ENCODE measurements at regions not wholly inside any gene's neighbourhood (a gene's known extent, or its start where the extent isn't known, plus 50 kb on each side); places are given as distances from the start of the nearest gene placed in this dataset.

DNA sequence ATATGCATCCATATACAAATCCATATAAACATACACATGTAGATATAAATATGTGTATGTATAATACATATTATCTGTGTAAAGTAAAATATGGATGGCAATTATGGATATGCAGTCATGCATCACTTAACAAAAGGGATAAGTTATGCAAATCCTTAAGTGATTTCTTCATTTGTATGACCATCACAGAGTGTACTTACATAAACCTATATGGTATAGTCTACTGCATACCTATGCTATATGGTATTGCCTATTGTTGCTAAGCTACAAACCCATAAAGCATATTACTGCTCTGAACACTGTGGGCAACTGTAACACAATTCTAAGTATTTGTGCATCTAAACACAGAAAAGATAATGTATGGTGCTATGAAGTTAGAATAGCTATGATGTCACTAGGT, 227.2 kb downstream of the SLC6A15 start:
- DNase-seq (ENCODE audit: low read depth) = no peak

DNA sequence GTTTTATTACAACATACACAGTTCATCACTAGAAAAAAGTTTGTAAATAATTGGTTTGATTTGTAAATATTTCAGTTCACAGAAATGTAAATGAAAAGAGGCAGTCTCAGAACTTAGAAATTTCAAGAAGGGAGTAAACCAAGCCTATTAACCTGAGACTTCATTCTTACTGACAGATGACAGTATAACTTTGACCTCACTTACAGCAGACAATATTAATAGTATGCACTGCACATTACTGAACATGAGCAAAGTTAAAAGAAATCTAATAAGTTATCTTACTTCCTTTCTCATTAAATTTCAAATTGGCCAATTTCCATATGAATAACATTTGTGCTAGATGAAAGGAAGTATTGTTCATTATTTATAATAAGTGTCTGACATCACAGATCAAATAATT, 235.8 kb downstream of the SLC6A15 start:
- no peak for DNase-seq (ENCODE audit: low read depth)

DNA sequence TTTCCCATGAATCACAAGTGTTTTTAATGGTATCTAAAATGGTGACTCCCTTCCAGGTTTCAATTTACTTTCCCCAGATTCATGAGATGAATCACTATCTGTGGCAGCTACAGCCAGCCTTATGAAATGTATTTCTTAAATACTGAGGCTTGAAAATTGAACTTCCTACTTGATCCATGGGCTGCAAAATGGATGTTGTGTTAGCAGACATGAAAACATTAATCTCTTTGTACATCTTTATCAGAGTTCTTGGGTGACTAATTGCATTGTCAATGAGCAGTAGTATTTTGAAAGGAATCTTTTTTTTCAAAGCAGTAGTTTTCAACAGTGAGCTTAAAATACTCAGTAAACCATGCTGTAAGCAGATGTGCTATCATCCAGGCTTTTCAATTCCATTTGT, 250.8 kb downstream of the SLC6A15 start:
- DNase-seq (ENCODE audit: low read depth) = peak; percentile 55

DNA sequence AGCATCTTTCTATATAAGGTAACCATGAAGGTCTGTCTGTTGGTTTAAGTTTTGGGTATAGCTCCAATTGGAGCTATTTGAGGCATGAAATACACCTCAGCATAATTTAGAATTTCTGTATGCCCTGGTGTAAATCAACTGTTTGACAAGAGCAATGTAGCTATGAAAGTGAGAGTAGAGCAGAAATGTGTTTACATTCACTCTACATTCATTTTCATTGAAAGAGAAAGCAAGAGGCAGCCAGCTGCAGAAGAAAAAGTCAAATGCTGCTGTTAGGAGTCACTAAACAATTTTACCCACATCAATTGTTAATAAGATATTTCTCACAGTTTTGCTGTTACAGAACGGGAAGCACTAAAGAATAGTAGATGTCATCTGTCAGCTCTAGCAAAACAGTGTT, 252.5 kb downstream of the SLC6A15 start:
- no peak for DNase-seq (ENCODE audit: low read depth)

DNA sequence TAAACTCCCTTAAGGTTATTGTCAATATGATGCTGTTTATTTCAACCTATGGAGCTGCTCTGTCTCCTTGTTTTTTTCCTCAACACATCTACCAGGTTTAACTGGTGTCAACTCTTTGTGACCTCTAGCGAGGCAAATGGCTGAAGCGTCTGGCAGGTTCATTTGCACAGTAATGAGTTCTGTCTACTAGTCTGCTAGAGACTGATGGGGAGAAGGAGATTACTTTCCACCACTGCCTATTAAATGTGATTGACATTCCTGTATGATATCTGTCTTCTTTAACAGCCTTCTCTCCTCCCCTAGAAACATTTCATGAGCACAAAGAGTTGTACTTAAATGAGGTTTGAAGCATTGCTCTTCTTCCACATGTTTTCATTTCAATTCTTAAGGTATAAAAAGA, 253.7 kb downstream of the SLC6A15 start:
- no peak for DNase-seq (ENCODE audit: low read depth)

DNA sequence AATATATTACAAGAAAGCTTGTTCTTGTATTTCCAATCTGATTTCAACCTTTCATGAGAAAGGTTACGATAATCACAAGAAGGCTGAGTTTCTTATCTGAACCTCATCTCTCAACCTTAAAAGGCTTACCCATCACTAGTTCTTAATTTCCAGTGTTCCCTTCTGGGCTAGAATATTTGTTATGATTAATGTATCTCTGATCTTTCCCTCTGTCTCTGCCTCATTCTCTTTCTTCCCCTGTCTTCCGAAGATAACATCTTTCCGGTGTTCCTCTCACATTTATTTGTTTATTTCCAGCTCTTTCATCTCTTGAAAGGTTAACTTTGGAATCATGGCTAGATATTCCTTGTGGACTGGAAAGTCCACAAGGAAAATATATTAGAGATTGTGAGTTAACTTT, 255.9 kb downstream of the SLC6A15 start:
- DNase-seq (ENCODE audit: low read depth) = no peak

DNA sequence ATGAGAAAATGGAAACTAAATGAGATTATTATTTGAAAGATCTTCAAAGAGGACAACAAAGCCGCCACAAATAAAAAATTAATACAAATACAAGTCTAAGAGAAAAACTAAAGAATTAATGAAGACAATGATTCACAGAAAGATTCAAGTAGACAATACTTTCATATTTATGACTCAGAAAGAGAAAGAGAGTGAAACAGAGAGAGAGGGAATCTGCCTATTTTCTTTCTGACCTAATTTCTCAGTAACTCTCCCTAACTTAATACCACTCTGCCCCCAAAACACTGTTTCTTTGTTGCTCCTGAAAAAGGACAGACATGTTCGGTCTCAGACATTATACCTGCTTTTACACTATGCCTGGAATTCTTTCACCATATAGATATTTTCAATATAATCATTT, 259.1 kb downstream of the SLC6A15 start:
- DNase-seq (ENCODE audit: low read depth) = no peak

DNA sequence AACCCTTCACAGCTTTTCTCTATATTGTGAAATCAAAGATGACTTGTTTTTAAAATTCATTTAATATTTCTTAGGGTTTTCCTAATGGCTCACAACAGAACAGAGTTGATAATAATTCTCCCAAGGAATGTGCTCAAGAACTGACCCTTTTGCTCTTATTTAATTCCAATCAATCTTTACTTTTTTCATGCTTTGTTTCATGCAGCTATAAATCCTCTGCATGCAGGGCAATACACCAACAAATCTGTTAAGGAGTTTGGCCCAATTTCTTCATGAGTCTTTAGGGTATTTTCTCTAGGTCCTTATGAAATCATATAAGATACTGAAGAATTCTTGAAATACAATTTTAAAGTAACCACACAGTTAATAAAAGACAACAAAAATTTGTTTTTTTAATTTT, 264.2 kb downstream of the SLC6A15 start:
- DNase-seq (ENCODE audit: low read depth) = no peak

DNA sequence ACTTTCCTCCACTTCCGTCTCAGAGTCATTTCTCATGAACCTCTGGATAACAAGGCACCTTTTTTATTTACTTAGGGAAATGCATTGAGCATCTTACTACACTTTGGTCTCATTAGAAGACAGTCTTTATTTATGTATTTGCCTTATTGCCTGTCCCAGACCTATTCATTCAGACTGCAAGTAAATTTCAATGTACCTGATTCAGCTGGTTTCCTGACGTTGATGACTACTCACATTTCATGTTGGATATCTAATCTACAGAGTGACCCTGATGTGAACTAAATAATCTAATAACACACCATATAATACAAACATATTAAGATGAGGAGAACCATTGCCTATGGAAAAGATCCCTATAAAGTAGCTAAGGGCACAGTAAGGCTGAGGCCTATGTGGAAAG, 267.7 kb downstream of the SLC6A15 start:
- DNase-seq (ENCODE audit: low read depth) = no peak

DNA sequence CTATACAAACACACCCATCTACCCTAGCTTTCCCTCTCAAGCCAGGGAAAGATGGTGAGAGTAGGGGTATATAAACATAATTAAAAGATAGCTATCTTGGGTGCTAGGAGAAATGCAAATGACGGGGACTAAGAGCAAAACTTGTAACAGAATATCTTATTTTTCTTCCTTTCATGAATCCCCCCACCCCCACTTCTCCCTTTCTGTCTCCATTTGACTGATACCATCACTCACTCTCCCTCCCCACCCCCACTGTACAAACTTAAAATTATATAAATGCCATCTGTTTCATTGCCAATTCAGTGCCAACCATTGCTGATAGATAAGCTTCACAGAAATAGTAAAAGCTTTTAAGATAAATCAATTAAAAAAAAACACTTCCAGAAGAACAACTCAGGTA, 268.6 kb downstream of the SLC6A15 start:
- no peak for DNase-seq (ENCODE audit: low read depth)

DNA sequence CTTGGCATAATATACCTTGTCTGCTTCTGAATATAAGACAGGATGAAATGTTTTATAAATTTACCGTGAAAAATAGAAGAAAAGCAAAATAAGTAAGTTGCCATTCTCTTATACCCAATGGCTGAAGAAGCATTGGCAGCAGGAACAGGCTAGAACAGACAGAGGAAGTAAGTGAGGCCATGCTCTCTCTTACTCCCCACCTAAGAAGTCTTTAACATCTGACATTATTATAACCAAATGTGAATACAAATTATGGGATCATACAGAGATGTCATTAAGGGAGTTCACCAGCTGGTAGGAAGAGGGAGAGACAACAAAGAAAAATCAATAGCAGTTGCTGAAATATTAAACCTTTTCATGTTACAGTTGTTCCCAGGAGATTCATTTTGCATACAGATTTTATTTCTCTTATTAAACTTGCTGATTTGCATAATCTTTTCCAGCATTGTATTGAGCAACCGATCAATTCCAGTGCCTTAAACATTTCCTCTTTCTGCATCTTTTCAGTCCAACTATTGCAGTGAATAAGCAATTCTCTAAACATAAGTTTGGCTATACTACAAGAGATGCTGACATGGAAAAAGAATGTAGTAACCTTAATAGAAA, 270.6 kb downstream of the SLC6A15 start:
- no peak for DNase-seq (ENCODE audit: low read depth)

DNA sequence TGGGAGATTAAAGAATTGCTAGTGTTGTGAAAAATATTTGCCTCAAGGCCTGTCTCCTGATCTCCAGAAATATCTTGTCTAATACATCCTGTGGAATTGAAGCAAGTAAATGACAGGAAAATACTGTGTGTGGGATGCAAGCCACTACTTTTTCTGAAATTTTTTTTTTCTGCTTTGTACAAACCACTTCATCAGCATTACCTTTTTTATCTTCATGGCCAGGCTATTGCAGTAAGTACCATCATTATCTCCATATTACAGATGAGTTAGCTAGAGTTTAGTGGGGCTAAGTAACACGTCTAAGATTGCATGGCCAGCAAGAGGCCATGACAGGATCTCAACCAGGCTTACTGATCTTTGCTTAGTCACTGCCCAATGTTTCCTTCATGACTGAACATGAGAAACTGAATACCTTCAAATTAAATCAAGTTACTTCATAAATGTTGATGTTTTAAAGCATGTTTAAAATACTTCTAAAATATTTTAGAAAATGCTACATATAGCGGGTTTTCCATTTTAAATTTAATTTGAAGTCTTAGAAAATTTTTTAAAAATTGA, 273.7 kb downstream of the SLC6A15 start:
- peak; percentile 5 for DNase-seq (ENCODE audit: low read depth)

DNA sequence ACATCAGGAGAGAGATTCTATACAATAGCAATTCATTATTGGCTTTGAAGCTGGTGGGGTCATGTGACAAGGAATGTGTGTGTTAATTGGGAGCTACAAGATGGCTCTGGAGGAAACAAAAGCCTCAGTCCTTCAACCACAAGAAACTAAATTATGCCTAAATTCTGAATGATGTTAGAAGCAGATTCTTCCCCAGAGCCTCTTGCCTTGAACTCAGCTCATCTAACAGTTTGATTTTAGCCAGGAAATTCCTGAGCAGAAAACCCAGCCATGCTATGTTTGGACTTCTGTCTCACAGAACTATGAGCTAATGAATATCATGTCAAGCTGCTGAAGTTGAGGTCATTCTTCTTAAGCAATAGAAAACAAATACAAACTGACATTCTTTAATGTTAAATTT, 274.7 kb downstream of the SLC6A15 start:
- DNase-seq (ENCODE audit: low read depth) = no peak

DNA sequence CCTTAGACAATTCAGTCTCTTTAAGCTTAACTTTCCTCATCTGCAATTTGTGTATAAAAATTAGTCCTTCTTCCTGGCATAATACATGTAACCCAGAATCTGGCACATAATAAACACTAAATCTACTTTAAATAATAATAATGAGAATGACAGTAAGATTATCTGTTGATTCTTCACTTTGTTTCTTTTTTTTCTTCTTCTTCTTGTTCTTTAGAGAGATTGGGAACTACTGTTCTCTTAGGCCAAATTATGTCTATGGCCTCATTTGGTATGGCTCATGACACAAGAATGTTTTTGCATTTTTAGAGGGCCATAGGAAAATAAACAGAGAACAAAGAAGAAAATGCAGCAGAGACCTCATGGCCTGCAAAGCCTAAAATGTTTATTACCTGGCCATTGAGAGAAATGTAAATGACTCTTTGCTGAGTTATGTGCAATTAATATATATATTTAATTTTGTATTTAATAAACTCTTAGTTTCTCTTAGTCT, 275.8 kb downstream of the SLC6A15 start:
- no peak for DNase-seq (ENCODE audit: low read depth)

DNA sequence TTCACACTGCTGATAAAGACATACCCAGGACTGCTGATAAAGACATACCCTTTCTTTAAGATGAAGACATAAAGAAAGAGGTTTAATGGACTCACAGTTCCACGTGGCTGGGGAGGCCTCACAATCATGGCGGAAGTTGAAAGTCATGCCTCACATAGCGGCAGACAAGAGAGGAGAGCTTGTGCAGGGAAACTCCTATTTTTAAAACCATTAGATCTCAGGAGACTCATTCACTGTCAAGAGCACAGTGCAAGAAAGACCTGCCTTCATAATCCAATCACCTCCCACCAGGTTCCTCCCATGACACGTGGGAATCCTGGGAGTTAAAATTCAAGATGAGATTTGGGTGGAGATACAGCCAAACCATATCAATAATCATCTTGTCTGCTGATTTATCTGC, 278.1 kb downstream of the SLC6A15 start:
- DNase-seq (ENCODE audit: low read depth) = no peak

DNA sequence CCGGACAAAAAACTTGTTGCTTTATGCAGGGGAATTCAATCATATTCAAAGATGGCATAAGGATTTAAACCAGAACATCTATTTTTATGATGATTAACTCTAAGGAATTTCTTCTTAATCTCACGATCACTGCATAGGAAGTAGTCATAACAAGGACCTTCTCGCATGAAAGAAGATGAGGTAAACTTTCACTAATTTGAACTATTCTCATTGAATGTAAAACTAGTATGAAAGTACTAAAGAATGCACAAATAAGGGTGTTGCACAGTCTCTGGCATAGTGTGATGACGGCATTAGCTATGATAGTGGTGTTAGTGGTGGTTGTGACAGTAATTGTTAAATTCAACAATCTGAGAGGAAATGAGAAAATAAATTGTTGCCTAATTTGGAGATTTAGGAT, 280.0 kb downstream of the SLC6A15 start:
- DNase-seq (ENCODE audit: low read depth) = no peak

DNA sequence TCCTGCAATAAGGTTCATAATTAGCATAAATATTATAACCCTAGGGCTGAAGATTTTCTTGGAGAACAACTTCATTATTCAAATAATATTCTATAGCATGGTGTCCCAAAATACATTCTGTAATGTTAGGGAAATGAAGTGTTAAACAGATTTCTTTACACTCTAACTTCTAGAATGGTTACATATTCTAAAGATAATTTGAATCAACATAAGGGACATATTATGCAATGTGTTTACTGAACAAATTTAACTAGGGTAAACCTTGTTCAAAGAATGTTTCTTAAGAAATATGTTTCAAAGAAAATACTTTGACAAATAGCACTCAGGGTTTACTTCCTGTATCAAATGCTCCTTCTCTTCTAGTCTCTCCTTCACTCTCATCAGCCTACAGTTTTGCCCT, 281.6 kb downstream of the SLC6A15 start:
- DNase-seq (ENCODE audit: low read depth) = no peak

DNA sequence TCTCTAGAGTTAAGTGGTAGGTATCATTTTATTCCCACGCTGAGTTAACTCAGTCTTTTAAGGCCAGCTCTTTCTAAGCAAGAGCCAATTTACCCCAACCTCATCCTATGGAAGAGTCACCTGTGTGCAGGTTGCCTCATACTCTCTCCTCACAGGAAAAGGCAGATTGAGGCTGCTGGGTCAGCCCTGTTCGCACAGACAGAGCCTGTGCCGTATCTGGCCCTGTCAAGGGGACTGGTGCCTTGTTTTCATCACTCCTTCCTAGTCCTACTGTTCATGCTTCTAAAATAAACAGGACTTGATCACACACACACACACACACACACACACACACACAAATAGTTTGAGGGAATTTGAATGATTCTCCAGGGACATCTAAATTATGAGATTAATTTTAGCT, 285.0 kb downstream of the SLC6A15 start:
- DNase-seq (ENCODE audit: low read depth) = no peak

DNA sequence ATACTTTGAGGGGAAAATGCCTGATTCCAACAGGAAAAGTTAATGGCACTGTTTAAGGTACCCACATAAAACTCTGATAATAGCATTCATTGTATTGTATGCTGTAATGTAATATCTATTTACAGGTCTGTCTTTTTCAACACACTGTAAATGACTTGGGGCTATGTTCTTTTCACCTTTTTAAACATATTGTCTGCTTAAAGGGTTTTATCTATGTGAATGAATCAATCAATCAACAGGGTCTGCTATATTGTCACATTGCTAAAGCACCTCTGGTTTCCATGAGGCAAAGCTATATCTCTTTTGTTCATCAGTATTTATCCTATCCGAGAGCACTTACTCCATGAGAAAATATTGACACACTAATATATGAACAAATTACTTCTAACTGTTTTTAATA, 288.0 kb downstream of the SLC6A15 start:
- DNase-seq (ENCODE audit: low read depth) = no peak

DNA sequence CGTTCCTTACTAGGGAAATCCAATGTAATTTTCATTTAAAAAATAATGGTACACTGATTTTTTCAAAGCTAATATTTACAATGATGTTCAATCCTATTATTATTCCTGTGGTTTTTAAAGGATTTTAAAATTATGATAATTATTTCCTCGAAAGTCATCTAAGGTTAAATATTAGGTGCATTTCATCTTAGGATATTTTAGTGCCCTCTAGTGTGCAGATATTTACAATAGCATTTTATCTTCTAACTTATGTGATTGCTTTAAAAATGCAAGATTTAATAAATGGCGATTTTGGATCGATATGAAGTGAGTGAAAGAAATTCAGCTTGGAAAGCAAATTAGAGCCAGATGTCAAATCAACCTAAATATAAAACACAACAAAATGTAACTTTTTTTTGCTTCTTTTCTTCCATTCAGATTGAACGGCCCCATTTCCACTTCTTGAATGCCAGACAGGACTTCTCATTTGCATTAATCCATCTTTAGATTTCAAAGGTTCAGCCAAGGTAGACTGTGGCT, 293.5 kb downstream of the SLC6A15 start:
- no peak for DNase-seq (ENCODE audit: low read depth)

DNA sequence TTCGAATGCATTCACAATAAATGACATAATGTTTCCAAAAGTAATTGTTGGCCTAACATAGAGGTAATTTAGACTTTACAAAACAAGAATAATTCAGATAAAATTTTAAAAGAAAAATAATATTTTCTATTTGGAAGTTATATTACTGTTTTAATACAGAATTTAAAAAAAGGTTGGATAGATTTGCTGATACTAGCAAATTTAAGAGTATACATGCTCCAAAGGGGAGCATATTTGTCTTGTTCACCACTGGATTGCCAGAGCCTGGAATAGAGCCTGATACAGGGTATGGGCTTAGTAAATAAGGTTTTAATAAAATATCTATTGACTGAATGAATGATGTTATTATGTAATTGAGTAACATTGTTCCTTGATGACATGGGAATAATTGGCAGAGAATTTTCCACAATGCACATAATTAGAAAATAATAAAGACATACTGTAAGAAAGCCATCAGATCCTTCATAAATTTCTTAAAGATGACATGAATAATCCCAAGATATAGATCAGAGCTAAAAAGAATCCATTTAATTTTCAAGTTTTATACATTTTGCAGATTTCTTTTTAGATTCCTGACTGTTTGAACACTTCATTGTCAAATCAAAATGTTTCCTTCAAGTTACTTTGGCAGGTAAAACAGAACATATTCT, 305.3 kb downstream of the SLC6A15 start:
- DNase-seq (ENCODE audit: low read depth) = no peak

DNA sequence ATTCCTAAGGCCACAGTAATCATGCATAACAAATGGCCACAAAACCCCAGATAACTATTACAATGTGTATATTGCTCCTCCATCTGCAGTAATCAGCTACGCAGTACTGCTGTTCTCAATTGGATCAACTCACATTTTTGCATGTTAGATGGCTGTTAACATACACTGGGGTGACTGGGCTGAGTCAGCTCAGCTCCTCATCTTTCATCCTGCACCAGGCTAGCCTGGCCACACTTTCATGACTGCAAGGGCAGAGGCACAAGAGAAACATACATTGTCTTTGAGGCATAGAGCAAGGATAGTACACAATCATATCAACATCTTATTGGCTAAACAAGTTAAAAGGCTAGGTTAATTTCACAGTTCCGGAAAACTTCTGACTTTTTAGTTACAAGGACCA, 306.6 kb downstream of the SLC6A15 start:
- no peak for DNase-seq (ENCODE audit: low read depth)

DNA sequence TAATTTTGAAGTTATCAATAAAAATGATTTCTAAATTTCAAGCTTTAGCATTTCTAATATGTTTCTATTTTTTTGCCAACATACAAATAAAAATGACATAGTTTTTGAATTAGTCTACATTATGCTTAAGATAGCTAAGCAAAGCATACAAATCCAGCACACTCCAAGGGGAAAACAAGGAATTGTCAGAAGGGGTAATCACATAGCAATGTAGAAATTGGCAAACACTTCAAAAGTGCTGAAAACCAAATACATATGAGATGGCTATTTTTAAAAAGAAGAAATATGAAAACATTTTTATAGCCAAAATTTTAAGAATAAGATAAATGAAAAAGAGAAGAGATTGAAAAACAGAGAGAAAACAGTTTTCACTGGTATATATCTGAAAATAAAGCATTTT, 308.0 kb downstream of the SLC6A15 start:
- DNase-seq (ENCODE audit: low read depth) = no peak

Measured in HT1080 (cell line).